ENCODE measurements at regions not wholly inside any gene's neighbourhood (a gene's known extent, or its start where the extent isn't known, plus 50 kb on each side); places are given as distances from the start of the nearest gene placed in this dataset.

GRCh38 chr9:13729955-13730354, 450.5 kb upstream of the MPDZ start:
- peaks cover 6 to 10% of the 10 kb centered on the region in 2 donors for H3K9me3 Mint-ChIP-seq
- no peaks in the 10 kb centered on the region for H3K9me3 ChIP-seq (ENCODE audit: control insufficient read depth, insufficient read depth, low read length)
- ATAC-seq (no peak), DNase-seq (no peak)
- H3K36me3 ChIP-seq (ENCODE audit: control insufficient read depth, insufficient read depth, low read length): no peaks in the 10 kb centered on the region
- no peak overlapping the region for H3K4me3 ChIP-seq (ENCODE audit: low read length)
- no peak overlapping the region for H3K27ac Mint-ChIP-seq
- H3K27me3 ChIP-seq (ENCODE audit: control insufficient read depth, insufficient read depth, low read length): no peaks in the 10 kb centered on the region
- H3K36me3 Mint-ChIP-seq: no peaks in the 10 kb centered on the region
- no peaks in the 10 kb centered on the region for H3K4me1 ChIP-seq (ENCODE audit: control insufficient read depth, insufficient read depth, low read length)
- no peaks in the 10 kb centered on the region for H3K27me3 Mint-ChIP-seq (ENCODE audit: low read depth in 2 of 2)
- no peaks in the 10 kb centered on the region for H3K4me1 Mint-ChIP-seq
- 77% methylated on average over 2 of the region's 2 CpGs for WGBS (ENCODE audit: insufficient coverage)
- TF ChIP-seq CTCF (IDR thresholded peaks at IDR 0.05): no peak
- no peak overlapping the region for H3K27ac ChIP-seq (ENCODE audit: low read length)
- no peak overlapping the region for H3K4me3 Mint-ChIP-seq
- intact Hi-C loops (cut with micrococcal nuclease): no loop called here

GRCh38 chr9:13728917-13729811, 449.7 kb upstream of the MPDZ start:
- no peaks in the 10 kb centered on the region for H3K9me3 ChIP-seq (ENCODE audit: control insufficient read depth, insufficient read depth, low read length)
- 76% methylated on average over 7 of the region's 7 CpGs for WGBS (ENCODE audit: insufficient coverage)
- H3K36me3 Mint-ChIP-seq: no peaks in the 10 kb centered on the region
- DNase-seq: no peak
- no peaks in the 10 kb centered on the region for H3K4me1 Mint-ChIP-seq
- H3K4me3 Mint-ChIP-seq: no peak overlapping the region
- H3K9me3 Mint-ChIP-seq: peaks cover 8 to 9% of the 10 kb centered on the region in 2 donors
- intact Hi-C loops (cut with micrococcal nuclease): no loop called here
- no peaks in the 10 kb centered on the region for H3K27me3 ChIP-seq (ENCODE audit: control insufficient read depth, insufficient read depth, low read length)
- H3K36me3 ChIP-seq (ENCODE audit: control insufficient read depth, insufficient read depth, low read length): no peaks in the 10 kb centered on the region
- TF ChIP-seq CTCF (IDR thresholded peaks at IDR 0.05): no peak
- no peak overlapping the region for H3K27ac Mint-ChIP-seq
- H3K4me1 ChIP-seq (ENCODE audit: control insufficient read depth, insufficient read depth, low read length): no peaks in the 10 kb centered on the region
- no peak for ATAC-seq
- H3K4me3 ChIP-seq (ENCODE audit: low read length): no peak overlapping the region
- H3K27ac ChIP-seq (ENCODE audit: low read length): no peak overlapping the region
- H3K27me3 Mint-ChIP-seq (ENCODE audit: low read depth in 2 of 2): no peaks in the 10 kb centered on the region

GRCh38 chr9:13728131-13728530, 448.6 kb upstream of the MPDZ start:
- intact Hi-C loops (cut with micrococcal nuclease): no loop called here
- Histone ChIP-seq H3K27me3 (ENCODE audit: control insufficient read depth, insufficient read depth, low read length) (no peaks in the 10 kb centered on the region), H3K4me3 (ENCODE audit: low read length) (no peak overlapping the region), H3K9me3 (ENCODE audit: control insufficient read depth, insufficient read depth, low read length) (no peaks in the 10 kb centered on the region), H3K27ac (ENCODE audit: low read length) (no peak overlapping the region), H3K36me3 (ENCODE audit: control insufficient read depth, insufficient read depth, low read length) (no peaks in the 10 kb centered on the region), H3K4me1 (ENCODE audit: control insufficient read depth, insufficient read depth, low read length) (no peaks in the 10 kb centered on the region)
- H3K27me3 Mint-ChIP-seq (ENCODE audit: low read depth in 2 of 2): no peaks in the 10 kb centered on the region
- H3K27ac Mint-ChIP-seq: no peak overlapping the region
- DNase-seq (no peak), ATAC-seq (no peak)
- no peak for TF ChIP-seq CTCF (IDR thresholded peaks at IDR 0.05)
- 75% methylated on average over 2 of the region's 2 CpGs for WGBS (ENCODE audit: insufficient coverage)
- H3K9me3 Mint-ChIP-seq: peaks cover 10 to 12% of the 10 kb centered on the region in 2 donors
- no peak overlapping the region for H3K4me3 Mint-ChIP-seq
- no peaks in the 10 kb centered on the region for H3K36me3 Mint-ChIP-seq
- no peaks in the 10 kb centered on the region for H3K4me1 Mint-ChIP-seq

- no peaks in the 10 kb centered on the region for H3K4me1 Mint-ChIP-seq
Observed at GRCh38 chr9:13726746-13727145, 447.3 kb upstream of the MPDZ start.

More at GRCh38 chr9:13726746-13727145, 447.3 kb upstream of the MPDZ start:
- WGBS (ENCODE audit: insufficient coverage): 89% methylated on average over 1 of the region's 2 CpGs
- ATAC-seq: no peak
- Mint-ChIP-seq H3K36me3 (no peaks in the 10 kb centered on the region), H3K4me3 (no peak overlapping the region), H3K27ac (no peak overlapping the region), H3K9me3 (peaks cover 9 to 14% of the 10 kb centered on the region in 2 donors), H3K27me3 (ENCODE audit: low read depth in 2 of 2) (no peaks in the 10 kb centered on the region)
- no peak for TF ChIP-seq CTCF (IDR thresholded peaks at IDR 0.05)
- Histone ChIP-seq H3K4me3 (ENCODE audit: low read length) (no peak overlapping the region), H3K4me1 (ENCODE audit: control insufficient read depth, insufficient read depth, low read length) (no peaks in the 10 kb centered on the region), H3K9me3 (ENCODE audit: control insufficient read depth, insufficient read depth, low read length) (no peaks in the 10 kb centered on the region), H3K27ac (ENCODE audit: low read length) (no peak overlapping the region), H3K27me3 (ENCODE audit: control insufficient read depth, insufficient read depth, low read length) (no peaks in the 10 kb centered on the region), H3K36me3 (ENCODE audit: control insufficient read depth, insufficient read depth, low read length) (no peaks in the 10 kb centered on the region)
- DNase-seq: no peak
- intact Hi-C loops (cut with micrococcal nuclease): no loop called here

Data from natural killer cell (primary cell).